GM12878 (cell line): ENCODE measurements at regions not wholly inside any gene's neighbourhood (a gene's known extent, or its start where the extent isn't known, plus 50 kb on each side); places are given as distances from the start of the nearest gene placed in this dataset.

ENCODE experiments used
- BACH1 ChIP-seq: fragments of 450-650 bp; IDR thresholded peaks from 2 replicates; pipeline ENCODE4 v1.6.1; 2017; ENCODE audit warnings: mild to moderate bottlenecking, borderline replicate concordance
- CBX3 ChIP-seq: fragments of 200-600 bp; sonication (generic); IDR thresholded peaks from 2 replicates; pipeline ENCODE4 v1.6.1; 2016; ENCODE audit warnings: low read depth, borderline replicate concordance
- CREM ChIP-seq: IDR thresholded peaks from 2 replicates; pipeline ENCODE4 v1.6.1; 2014; ENCODE audit warnings: antibody characterized with exemption, low read depth
- HCFC1 ChIP-seq: fragments of 150-350 bp; IDR thresholded peaks from 2 replicates; pipeline ENCODE4 v1.6.1; 2014; ENCODE audit warnings: low read length
- IRF4 ChIP-seq: IDR thresholded peaks from 2 replicates; pipeline ENCODE4 v1.6.1; 2011; ENCODE audit warnings: low read depth, low read length
- PAX8 ChIP-seq: fragments of 450-650 bp; IDR thresholded peaks from 2 replicates; pipeline ENCODE4 v1.6.1; 2017; ENCODE audit warnings: mild to moderate bottlenecking, moderate library complexity
- POLR2AphosphoS5 ChIP-seq: IDR thresholded peaks from 2 replicates; pipeline ENCODE4 v1.6.1; 2011; ENCODE audit warnings: mild to moderate bottlenecking, low read length, inconsistent platforms
- RUNX3 ChIP-seq: IDR thresholded peaks from 2 replicates; pipeline ENCODE4 v1.6.1; 2012; ENCODE audit warnings: low read length, inconsistent platforms
- SMC3 ChIP-seq: IDR thresholded peaks from 2 replicates; pipeline ENCODE4 v1.6.1; 2011; ENCODE audit warnings: low read length, improper control_type of control experiment, borderline replicate concordance
- YY1 ChIP-seq: IDR thresholded peaks from 2 replicates; pipeline ENCODE4 v1.6.1; 2011; ENCODE audit warnings: low read depth, mild to moderate bottlenecking, low read length
- ZNF207 ChIP-seq: fragments of 450-650 bp; IDR thresholded peaks from 2 replicates; pipeline ENCODE4 v1.6.1; 2014; ENCODE audit warnings: antibody characterized with exemption, mild to moderate bottlenecking, borderline replicate concordance
- ZNF217 ChIP-seq: fragments of 450-650 bp; IDR thresholded peaks from 2 replicates; pipeline ENCODE4 v1.6.1; 2017; ENCODE audit warnings: antibody characterized with exemption, mild to moderate bottlenecking
- ZNF274 ChIP-seq: IDR thresholded peaks from one replicate; pipeline ENCODE4 v1.8.0; 2011; ENCODE audit not compliant: insufficient read length, insufficient read depth
- ZNF384 ChIP-seq: IDR thresholded peaks from 2 replicates; pipeline ENCODE4 v1.6.1; 2012; ENCODE audit warnings: low read depth, mild to moderate bottlenecking, low read length, improper control_type of control experiment, borderline replicate concordance
- TF ChIP-seq, protein P1 (sequence below): IDR thresholded peaks from 2 replicates; pipeline ENCODE4 v1.6.1; 2012; ENCODE audit warnings: mild to moderate bottlenecking, low read depth, low read length
- TF ChIP-seq, protein P2 (sequence below): fragments of 150-350 bp; IDR thresholded peaks from 2 replicates; pipeline ENCODE4 v1.6.1; 2016; ENCODE audit warnings: low read depth, low read length
- TF ChIP-seq, protein P3 (sequence below): fragments of 450-650 bp; IDR thresholded peaks from 2 replicates; pipeline ENCODE4 v1.6.1; 2016; ENCODE audit warnings: mild to moderate bottlenecking
- TF ChIP-seq, protein P4 (sequence below): fragments of 450-650 bp; conservative IDR thresholded peaks from 2 replicates; pipeline ENCODE4 v1.6.1; 2017; ENCODE audit warnings: mild to moderate bottlenecking, moderate library complexity
- TF ChIP-seq, protein P5 (sequence below): fragments of 150-350 bp; IDR thresholded peaks from 2 replicates; pipeline ENCODE4 v1.6.1; 2014; ENCODE audit warnings: mild to moderate bottlenecking, low read depth, low read length

DNA sequence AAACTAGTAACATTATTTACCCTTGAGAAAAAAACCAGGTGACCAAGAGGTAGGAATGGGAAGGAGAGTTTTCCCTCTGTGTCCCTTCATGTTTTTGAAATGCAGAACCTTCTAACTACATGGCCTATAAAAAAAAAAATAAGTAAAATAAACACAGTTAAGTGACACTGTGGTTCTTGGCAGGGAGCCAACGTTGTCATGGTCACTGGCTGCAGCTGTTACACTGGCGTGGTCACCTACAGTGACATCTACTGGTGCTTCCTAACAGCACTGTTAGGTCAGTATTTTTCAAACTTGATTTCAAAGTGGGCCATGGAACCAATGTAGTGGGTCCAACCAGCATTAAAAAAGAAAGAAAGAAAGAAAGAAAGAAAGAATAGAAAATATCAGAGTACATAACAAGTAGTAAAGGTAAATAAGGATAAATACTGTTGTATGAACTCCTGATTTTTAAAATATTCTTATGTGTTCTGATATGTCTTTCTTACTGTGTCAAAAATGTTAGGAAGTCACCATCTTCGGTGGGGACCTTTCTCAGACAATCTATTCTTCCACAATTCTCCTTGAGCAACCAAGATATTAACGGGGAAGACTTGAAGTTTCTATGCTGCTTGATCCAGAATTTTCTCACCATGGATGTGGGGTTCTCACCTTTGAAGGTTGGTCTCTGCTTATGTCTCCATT is 59.1 kb upstream of the PJA2 start (continued):
- TF ChIP-seq, protein P1, sequence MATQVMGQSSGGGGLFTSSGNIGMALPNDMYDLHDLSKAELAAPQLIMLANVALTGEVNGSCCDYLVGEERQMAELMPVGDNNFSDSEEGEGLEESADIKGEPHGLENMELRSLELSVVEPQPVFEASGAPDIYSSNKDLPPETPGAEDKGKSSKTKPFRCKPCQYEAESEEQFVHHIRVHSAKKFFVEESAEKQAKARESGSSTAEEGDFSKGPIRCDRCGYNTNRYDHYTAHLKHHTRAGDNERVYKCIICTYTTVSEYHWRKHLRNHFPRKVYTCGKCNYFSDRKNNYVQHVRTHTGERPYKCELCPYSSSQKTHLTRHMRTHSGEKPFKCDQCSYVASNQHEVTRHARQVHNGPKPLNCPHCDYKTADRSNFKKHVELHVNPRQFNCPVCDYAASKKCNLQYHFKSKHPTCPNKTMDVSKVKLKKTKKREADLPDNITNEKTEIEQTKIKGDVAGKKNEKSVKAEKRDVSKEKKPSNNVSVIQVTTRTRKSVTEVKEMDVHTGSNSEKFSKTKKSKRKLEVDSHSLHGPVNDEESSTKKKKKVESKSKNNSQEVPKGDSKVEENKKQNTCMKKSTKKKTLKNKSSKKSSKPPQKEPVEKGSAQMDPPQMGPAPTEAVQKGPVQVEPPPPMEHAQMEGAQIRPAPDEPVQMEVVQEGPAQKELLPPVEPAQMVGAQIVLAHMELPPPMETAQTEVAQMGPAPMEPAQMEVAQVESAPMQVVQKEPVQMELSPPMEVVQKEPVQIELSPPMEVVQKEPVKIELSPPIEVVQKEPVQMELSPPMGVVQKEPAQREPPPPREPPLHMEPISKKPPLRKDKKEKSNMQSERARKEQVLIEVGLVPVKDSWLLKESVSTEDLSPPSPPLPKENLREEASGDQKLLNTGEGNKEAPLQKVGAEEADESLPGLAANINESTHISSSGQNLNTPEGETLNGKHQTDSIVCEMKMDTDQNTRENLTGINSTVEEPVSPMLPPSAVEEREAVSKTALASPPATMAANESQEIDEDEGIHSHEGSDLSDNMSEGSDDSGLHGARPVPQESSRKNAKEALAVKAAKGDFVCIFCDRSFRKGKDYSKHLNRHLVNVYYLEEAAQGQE: no peak
- 0 out of 2 replicates have a peak, but pooled peaks have one; percentile 31 for TF ChIP-seq CREM
- no peak for TF ChIP-seq ZNF207
- TF ChIP-seq SMC3: peak; percentile 84; the same call in 1 of the 2 replicates
- TF ChIP-seq, protein P2, sequence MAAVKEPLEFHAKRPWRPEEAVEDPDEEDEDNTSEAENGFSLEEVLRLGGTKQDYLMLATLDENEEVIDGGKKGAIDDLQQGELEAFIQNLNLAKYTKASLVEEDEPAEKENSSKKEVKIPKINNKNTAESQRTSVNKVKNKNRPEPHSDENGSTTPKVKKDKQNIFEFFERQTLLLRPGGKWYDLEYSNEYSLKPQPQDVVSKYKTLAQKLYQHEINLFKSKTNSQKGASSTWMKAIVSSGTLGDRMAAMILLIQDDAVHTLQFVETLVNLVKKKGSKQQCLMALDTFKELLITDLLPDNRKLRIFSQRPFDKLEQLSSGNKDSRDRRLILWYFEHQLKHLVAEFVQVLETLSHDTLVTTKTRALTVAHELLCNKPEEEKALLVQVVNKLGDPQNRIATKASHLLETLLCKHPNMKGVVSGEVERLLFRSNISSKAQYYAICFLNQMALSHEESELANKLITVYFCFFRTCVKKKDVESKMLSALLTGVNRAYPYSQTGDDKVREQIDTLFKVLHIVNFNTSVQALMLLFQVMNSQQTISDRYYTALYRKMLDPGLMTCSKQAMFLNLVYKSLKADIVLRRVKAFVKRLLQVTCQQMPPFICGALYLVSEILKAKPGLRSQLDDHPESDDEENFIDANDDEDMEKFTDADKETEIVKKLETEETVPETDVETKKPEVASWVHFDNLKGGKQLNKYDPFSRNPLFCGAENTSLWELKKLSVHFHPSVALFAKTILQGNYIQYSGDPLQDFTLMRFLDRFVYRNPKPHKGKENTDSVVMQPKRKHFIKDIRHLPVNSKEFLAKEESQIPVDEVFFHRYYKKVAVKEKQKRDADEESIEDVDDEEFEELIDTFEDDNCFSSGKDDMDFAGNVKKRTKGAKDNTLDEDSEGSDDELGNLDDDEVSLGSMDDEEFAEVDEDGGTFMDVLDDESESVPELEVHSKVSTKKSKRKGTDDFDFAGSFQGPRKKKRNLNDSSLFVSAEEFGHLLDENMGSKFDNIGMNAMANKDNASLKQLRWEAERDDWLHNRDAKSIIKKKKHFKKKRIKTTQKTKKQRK: no peak
- TF ChIP-seq RUNX3: peak; percentile 89
- peak; percentile 90 for TF ChIP-seq ZNF384
- no peak for TF ChIP-seq BACH1
- no peak for TF ChIP-seq ZNF217
- TF ChIP-seq POLR2AphosphoS5: peak; percentile 81
- TF ChIP-seq YY1: peak; percentile 56; the same call in 1 of the 2 replicates
- TF ChIP-seq, protein P3, sequence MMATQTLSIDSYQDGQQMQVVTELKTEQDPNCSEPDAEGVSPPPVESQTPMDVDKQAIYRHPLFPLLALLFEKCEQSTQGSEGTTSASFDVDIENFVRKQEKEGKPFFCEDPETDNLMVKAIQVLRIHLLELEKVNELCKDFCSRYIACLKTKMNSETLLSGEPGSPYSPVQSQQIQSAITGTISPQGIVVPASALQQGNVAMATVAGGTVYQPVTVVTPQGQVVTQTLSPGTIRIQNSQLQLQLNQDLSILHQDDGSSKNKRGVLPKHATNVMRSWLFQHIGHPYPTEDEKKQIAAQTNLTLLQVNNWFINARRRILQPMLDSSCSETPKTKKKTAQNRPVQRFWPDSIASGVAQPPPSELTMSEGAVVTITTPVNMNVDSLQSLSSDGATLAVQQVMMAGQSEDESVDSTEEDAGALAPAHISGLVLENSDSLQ: peak; percentile 83
- TF ChIP-seq HCFC1: no peak
- TF ChIP-seq, protein P4, sequence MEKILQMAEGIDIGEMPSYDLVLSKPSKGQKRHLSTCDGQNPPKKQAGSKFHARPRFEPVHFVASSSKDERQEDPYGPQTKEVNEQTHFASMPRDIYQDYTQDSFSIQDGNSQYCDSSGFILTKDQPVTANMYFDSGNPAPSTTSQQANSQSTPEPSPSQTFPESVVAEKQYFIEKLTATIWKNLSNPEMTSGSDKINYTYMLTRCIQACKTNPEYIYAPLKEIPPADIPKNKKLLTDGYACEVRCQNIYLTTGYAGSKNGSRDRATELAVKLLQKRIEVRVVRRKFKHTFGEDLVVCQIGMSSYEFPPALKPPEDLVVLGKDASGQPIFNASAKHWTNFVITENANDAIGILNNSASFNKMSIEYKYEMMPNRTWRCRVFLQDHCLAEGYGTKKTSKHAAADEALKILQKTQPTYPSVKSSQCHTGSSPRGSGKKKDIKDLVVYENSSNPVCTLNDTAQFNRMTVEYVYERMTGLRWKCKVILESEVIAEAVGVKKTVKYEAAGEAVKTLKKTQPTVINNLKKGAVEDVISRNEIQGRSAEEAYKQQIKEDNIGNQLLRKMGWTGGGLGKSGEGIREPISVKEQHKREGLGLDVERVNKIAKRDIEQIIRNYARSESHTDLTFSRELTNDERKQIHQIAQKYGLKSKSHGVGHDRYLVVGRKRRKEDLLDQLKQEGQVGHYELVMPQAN: no peak
- no peak for TF ChIP-seq CBX3
- TF ChIP-seq IRF4: 0 out of 2 replicates have a peak, but pooled peaks have one; percentile 22
- TF ChIP-seq, protein P5, sequence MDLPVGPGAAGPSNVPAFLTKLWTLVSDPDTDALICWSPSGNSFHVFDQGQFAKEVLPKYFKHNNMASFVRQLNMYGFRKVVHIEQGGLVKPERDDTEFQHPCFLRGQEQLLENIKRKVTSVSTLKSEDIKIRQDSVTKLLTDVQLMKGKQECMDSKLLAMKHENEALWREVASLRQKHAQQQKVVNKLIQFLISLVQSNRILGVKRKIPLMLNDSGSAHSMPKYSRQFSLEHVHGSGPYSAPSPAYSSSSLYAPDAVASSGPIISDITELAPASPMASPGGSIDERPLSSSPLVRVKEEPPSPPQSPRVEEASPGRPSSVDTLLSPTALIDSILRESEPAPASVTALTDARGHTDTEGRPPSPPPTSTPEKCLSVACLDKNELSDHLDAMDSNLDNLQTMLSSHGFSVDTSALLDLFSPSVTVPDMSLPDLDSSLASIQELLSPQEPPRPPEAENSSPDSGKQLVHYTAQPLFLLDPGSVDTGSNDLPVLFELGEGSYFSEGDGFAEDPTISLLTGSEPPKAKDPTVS: no peak
- no peak for TF ChIP-seq PAX8
- TF ChIP-seq ZNF274: no peak
